ENCODE measurements at regions not wholly inside any gene's neighbourhood (a gene's known extent, or its start where the extent isn't known, plus 50 kb on each side); places are given as distances from the start of the nearest gene placed in this dataset.

DNA sequence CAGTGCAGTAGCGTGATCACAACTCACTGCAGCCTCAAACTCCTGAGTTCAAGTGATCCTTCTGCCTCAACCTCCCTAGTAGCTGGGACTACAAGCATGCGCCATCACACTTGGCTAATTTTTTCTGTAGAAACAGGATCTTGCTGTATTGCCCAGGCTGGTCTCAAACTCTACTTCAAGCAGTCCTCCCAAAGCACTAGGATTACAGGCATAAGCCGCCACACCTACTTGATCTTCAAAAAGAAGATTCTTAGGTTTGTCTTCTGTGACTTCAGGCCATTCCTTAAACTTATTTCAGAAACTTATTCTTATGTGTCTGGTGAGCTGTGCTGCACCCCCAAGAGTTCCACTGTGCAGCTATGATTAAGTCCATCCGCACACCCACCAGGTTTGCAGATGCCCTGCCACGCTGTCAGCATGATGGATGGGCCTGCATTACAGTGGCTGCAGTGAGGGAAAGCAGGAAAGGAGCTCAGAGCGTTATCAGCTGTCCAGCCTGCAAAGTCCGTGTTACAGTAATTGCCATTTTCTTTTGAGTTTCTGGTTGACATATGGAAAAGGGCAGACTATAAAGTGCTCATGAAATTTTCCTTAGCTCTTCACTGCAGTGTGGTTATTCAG, 146.6 kb downstream of the AASDH start:
- DNase-seq = no peak

- no peak for DNase-seq
Measured at GRCh38 chr4:56238251-56238650, 149.0 kb downstream of the AASDH start.

DNA sequence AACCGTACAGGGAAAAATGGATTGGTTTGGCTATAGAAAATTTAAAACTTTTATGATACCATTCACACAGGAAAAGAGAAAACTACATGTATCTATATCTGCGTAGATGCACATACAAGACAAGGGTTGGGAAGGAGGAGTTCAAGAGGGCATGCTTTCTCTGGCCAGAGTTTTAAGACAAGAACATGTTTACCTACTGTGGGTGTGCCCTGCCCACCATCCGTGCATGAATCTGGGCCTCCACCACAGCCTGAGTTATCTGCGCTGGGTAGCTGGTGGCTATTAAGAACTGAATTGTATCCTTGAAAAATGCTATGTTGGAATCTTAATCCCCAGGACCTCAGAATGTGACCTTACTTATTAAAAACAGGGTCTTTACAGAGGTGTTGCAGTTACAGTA, 151.6 kb downstream of the AASDH start:
- DNase-seq = no peak

GRCh38 chr4:56235011-56235410, 152.3 kb downstream of the AASDH start:
- no peak for DNase-seq

GRCh38 chr4:56234098-56234497, 153.2 kb downstream of the AASDH start:
- no peak for DNase-seq

- DNase-seq = peak; percentile 47
Measured at GRCh38 chr4:56231410-56231809, 155.9 kb downstream of the AASDH start.

DNA sequence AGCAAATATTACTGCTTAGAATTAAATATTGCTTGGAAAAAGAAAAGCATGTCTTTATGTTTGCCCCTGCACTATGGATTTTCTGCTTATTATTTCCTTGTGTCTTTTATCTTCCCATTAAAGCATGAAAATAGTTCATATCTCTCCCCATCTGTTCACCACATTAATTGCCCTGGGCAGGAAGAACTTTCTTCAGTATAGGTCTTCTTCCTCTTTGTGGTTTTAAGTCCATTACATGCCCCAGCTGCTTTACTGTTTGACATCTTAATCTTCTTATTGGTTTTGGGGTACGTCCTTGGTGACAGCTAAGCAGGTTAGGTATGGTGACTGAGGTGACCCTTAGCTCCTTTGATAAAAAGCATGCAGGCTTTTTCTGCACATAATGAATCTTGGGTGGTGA, 157.3 kb downstream of the AASDH start:
- DNase-seq = no peak

GRCh38 chr4:56227301-56227835, 159.9 kb downstream of the AASDH start:
- DNase-seq = no peak

- DNase-seq = no peak
Measured at GRCh38 chr4:56226579-56226978, 160.7 kb downstream of the AASDH start.

- no peak for DNase-seq
Measured at GRCh38 chr4:56224641-56225040, 162.7 kb downstream of the AASDH start.

- DNase-seq = no peak
Measured at GRCh38 chr4:56222514-56222913, 164.8 kb downstream of the AASDH start.

- no peak for DNase-seq
Measured at GRCh38 chr4:56220261-56220660, 167.0 kb downstream of the AASDH start.

DNA sequence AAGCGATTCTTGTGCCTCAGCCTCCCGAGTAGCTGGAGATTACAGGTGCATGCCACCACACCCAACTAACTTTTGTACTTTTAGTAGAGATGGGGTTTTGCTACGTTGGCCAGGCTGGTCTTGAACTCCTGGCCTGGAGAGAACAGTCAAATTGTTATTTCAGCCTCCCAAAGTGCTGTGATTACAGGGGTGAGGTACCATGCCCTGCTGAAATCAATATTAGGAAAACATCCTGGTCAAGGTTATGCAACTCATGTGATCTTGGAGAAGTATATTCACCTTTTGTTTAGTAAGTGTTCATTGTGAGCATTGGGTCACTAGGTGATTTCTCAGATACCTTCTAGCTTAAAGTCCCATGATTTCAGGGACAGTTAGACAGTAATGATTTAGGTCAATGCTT, 167.8 kb downstream of the AASDH start:
- no peak for DNase-seq

GRCh38 chr4:56218230-56218895, 168.9 kb downstream of the AASDH start:
- no peak for DNase-seq

DNA sequence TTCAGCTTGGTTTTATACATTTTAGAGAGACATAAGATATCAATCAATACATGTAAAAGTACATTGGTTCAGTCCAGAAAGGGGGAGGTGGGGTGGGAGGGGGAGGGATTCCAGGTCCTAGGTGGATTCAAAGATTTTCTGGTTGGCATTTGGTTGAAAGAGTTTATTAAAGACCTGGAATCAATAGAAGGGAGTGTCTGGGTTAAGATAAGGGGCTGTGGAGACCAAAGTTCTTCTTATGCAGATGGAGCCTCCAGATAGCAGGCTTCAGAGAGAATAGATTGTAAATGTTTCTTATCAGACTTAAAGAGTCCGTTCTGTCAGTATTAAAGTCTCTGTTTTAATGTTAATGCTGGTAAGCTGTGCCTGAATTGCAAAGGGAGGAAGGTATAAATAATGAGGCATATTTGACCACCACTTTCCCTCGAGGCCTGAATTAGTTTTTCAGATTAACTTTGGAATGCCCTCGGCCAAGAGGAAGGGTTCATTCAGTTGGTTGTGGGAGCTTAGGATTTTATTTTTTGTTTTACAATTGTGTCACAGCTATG, 169.9 kb downstream of the AASDH start:
- no peak for DNase-seq

DNA sequence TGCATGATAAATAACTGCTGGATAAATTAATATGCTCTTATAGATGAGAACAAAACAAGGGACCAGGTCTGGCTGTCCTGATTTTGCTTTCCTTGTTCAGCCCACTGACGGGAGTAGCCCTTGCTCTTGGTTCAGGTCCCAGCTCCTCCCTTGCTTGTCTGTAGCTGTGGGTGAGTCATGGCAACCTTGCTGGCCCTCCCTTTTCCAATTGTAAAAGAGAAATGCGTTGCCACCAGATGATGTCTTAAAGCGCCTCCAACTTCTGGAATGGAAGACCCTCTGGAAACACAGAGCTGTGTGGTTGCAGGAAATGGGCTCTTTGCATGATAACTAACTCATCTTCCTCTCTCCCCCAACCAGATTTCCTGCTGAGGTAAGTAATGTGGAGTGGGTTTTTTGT, 171.4 kb downstream of the AASDH start:
- no peak for DNase-seq

- no peak for DNase-seq
Measured at GRCh38 chr4:56215141-56215783, 172.0 kb downstream of the AASDH start.

- no peak for DNase-seq
Measured at GRCh38 chr4:56213543-56213942, 173.7 kb downstream of the AASDH start.

DNA sequence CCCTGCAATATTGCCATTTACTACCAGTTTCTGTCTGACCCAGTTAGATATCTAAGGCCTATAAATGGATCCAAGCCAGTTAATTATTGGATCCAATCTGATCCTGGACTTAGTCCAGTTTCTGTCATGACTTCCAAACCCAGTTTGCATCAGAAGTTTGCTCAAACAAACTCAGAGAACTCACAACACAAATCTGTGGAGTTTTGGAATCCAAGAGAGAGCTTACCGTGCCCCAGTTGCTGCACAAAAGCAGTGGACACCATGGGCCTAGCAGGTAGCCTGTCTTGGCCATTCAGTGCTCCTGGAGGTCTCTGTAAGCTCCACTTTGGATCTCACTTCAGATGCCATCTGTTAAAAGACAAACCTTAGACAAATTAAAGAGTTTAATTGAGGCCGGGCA, 174.5 kb downstream of the AASDH start:
- DNase-seq = no peak

GRCh38 chr4:56211202-56211601, 176.1 kb downstream of the AASDH start:
- DNase-seq = no peak

DNA sequence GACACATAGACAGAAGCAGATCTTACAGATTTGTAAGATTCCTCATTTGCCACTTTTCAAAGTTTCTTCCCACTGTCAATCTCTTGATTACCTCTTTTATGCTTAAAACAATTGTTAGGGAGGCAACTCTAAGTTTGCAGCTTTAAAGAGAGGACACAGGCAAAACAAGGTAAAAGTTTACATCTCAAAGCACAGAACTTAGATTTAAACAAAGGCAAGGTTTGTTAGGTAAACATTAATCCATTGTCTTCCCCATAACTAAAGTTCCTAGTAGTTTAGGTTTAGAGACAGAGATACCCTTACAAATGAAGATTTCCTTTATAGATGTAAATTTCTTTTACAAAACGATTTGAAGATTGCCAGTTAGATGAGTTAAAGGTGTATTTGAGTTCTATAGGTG, 176.9 kb downstream of the AASDH start:
- DNase-seq = no peak

- DNase-seq = no peak
Measured at GRCh38 chr4:56209767-56210166, 177.5 kb downstream of the AASDH start.

GRCh38 chr4:56208103-56208502, 179.2 kb downstream of the AASDH start:
- no peak for DNase-seq

DNA sequence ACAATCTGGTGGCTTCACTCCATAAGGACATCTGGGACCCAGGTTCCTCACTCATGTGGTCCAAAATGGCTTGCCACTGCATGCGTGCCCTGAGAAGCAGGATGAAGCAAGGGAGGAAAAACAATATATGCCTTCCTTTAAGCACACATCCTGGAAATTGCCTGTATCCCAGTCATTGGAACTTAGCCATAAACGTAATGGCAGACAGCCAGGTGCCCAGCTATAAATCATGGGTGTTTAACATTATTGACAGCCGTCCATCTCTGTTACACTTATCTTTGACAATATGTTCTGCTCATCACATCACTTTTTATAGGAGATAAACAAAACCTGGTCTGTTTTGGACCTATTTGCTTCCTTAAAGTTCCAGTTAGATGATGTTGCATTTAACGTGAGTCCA, 181.0 kb downstream of the AASDH start:
- no peak for DNase-seq
